AG08395 (cell line): ENCODE measurements at regions not wholly inside any gene's neighbourhood (a gene's known extent, or its start where the extent isn't known, plus 50 kb on each side); places are given as distances from the start of the nearest gene placed in this dataset.
"Not testable (repeated sequence)": the region's sequence is repeated elsewhere in the genome, so short reads cannot be mapped to it uniquely, and the experiment has no call there.

Experiments used
- DNase-seq: peaks from one replicate; pipeline ENCODE4 v3.0.0; 2012; ENCODE audit warnings: mixed read lengths, low spot score

- DNase-seq = no peak
Measured at GRCh38 chr16:80915079-80915450, 91.6 kb downstream of the CMC2 start.

GRCh38 chr16:80914379-80915078 lies 92.2 kb downstream of the CMC2 start:
- DNase-seq = no peak

- no peak for DNase-seq
Measured at GRCh38 chr16:80913397-80913796, 93.3 kb downstream of the CMC2 start.

DNA sequence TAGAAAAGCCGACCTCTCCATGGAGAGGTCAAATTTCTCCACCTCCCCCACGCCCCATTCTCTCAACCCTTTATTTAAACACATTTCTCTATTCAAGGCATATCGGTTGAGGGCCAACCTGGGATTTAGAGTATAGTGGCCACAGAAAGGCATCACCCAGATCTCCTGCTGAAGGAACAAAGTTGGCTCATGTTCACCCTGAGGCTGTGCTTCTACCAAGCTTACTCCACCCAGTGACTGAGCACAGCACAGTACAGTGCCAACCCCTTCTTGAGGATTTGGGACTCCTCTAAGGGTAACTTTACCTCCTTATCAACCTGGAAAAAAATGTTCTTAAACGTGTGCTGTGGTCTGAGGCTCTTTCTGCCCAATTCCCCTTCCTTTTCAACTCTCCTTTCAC lies 94.0 kb downstream of the CMC2 start:
- DNase-seq = no peak

GRCh38 chr16:80910434-80910833 lies 96.3 kb downstream of the CMC2 start:
- no peak for DNase-seq

- no peak for DNase-seq
Measured at GRCh38 chr16:80909720-80910119, 97.0 kb downstream of the CMC2 start.

- not testable (repeated sequence) for DNase-seq
Measured at GRCh38 chr16:80906169-80906568, 100.5 kb downstream of the CMC2 start.

GRCh38 chr16:80903616-80904015 lies 99.2 kb upstream of the CDYL2 start:
- no peak for DNase-seq

DNA sequence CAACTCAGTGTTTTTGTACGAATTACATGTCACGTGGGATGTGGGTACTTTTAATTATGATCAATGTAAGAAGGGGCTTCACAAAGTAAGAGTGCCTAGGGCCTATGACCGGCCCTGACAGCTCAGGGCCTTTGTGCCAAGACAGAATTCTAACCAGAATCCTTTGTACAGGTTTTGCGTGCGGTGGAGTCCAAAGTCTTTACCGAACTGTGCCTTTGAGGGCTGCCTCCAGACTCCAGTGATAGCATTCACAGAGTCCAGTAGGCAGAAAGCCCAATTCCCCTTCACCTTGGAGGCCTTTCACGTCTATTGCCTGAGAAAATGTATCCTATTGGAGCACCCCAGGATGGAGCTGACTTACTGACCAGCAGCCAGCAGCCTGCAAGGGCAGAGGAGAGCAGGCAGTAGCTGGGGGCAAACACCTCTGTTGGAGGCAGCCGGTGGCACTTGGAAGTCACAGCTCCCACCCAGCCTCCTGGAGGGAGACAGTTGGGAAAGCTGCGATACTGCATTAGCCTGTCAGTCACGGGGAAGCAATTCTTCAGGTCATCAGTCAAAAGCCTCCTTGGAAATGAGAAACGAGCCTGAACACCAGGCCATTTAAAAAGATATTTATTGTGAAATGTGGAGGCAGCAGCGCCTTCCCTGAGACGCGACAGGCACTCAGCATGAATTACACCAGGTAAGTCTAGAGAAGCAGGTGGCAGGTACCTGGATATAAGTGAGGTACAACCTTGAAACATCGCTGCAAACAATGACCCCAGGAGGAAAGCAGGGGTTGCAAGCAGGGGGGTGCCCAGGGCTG lies 98.1 kb upstream of the CDYL2 start:
- no peak for DNase-seq

DNA sequence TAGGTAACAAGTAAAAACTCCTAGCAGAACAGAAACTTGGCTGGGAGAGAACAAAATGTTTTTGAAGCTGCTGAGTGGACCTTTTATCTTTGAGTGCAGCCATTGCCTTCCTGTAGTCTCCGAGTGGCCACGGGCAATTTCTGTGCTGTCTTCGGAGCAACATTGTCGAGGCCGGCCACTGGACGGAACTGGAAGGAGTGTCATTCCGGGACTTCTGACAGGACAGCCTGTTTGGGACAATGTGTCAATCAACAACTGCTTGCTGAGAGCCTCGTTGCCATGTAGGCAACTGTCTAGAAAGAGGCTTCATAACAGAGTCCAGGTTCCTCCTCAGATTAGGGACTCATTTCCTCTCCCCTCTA lies 96.2 kb upstream of the CDYL2 start:
- DNase-seq = no peak

GRCh38 chr16:80899809-80900592 lies 95.6 kb upstream of the CDYL2 start:
- DNase-seq = peak; percentile 54

DNA sequence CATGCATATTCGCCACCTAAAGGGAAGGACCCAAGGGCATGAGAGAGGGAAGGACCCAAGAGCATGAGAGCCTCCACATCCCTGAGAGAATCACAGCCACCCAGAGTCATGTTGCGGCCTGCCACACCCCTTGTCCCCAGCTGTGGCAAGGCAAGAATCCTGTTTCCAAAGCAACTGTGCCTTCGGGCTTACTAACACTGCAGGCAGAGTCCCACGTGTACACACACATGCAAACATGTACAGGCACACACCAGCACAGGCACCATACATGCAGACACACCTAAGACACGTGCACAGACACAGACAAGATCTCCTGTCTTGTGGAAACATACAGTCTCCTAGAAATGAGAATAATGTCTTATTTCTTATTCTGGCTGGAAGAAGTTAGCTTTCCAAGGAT lies 92.4 kb upstream of the CDYL2 start:
- DNase-seq = no peak

DNA sequence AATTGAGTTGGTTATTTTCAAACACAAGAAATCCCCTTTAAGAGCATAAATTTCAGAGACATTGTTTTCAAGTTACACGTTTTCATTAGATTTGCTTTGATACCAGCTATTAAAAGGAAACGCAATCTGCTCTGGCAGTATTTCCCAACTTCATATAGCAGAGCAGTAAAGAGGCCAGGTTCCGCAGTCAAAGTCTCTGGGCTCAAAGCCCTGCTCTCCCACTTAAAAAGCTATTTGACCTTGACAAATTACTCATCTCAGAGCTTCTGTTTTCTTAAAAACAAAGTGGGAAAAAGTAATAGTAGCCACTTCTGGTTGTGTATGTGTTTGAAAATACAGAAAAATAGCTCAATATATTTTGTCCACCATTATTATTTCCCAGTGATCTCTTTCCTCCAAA lies 89.7 kb upstream of the CDYL2 start:
- no peak for DNase-seq

- no peak for DNase-seq
Measured at GRCh38 chr16:80893686-80894085, 89.3 kb upstream of the CDYL2 start.

- not testable (repeated sequence) for DNase-seq
Measured at GRCh38 chr16:80892395-80892794, 88.0 kb upstream of the CDYL2 start.

- no peak for DNase-seq
Measured at GRCh38 chr16:80889779-80890359, 85.5 kb upstream of the CDYL2 start.

DNA sequence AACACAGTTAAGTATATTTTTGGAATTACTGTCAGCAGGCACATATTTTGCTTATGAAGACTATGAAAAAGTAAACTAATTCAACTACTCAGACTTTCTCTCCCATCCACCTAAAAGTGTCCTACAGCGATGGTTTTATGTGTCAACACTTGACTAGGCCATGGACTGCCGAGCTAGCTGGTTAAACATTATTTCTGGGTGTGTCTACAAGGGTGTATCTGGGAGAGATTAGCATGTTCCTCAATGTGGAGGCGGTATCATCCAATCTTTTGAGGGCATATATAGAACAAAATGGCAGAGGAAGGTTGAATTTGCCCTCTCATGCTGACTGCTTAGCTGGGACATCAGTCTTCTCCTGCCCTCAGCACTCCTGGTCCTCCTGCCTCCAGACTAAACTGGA lies 82.7 kb upstream of the CDYL2 start:
- DNase-seq = no peak

DNA sequence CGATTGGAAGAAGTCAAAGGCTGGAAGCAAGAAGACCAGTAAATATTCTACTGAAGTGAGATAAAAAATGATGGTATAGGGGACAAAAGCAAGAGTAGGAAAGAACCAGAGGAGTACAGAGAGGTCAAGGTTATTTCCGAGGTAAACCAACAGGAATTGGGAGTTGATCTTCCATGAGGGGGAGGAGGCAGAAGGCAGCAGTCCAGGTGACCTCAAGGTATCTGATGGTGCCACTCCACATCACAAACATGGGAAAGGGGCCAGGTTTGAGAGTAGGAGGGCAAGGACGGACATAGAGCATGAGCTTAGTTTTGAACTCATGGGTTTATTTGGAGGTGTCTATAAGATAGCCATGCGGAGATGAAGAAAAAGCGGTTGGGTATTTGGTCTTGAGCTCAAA lies 79.4 kb upstream of the CDYL2 start:
- DNase-seq = no peak

GRCh38 chr16:80883159-80883642 lies 78.8 kb upstream of the CDYL2 start:
- DNase-seq = no peak

DNA sequence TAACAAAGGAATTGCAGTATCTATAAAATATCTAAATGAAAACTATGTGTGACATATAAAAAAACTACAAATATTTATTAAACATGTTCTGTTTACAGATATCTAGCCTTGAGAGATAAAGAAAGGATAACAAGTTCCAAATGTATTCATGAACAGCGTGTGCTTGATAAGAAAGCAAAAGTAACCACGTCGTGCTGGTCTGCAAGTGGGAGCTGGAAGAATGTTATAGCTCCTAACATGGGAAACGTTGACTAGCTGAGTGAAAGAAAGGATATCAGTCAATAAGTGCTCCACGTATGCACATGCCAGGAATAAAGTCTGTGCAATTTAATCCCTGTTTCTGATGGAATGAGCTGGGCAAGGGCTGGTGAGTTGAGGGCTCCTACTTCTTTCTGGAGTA lies 71.2 kb upstream of the CDYL2 start:
- DNase-seq = no peak

GRCh38 chr16:80874925-80875324 lies 70.5 kb upstream of the CDYL2 start:
- DNase-seq = no peak

DNA sequence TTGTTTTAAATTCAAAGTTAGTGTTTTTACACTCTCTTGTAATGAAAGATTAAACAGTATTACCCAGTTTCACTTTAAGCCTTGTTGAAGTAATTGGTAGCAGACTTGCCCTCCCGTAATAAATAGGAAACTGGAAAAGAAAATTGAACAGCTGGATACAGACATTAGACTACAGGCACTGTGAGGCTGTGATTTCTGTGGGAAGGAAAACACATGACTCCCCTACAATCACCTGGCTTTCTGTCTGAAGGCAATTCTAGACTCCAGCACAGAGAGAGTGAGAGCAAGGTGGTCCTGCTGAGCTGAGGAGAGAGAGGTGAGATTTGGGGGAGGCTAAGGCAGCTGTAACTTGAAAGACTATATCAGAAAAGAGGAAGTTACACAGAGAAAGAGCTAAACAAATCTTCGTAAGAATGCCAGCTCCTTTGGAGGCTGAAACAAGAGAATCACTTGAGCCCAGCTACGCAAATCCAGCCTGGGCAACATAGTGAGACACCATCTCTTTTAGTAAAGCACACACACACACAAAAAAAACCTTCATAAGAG lies 57.8 kb upstream of the CDYL2 start:
- no peak for DNase-seq
